Activated CD4-positive, alpha-beta T cell treated with anti-CD3 and anti-CD28 coated beads for 1 hour (primary cell): ENCODE measurements at regions not wholly inside any gene's neighbourhood (a gene's known extent, or its start where the extent isn't known, plus 50 kb on each side); places are given as distances from the start of the nearest gene placed in this dataset.
"Not testable (repeated sequence)": the region's sequence is repeated elsewhere in the genome, so short reads cannot be mapped to it uniquely, and the experiment has no call there.

Experiments used
- DNase-seq: peaks from one replicate; pipeline ENCODE4 v3.0.0-alpha.2; 2020

DNA sequence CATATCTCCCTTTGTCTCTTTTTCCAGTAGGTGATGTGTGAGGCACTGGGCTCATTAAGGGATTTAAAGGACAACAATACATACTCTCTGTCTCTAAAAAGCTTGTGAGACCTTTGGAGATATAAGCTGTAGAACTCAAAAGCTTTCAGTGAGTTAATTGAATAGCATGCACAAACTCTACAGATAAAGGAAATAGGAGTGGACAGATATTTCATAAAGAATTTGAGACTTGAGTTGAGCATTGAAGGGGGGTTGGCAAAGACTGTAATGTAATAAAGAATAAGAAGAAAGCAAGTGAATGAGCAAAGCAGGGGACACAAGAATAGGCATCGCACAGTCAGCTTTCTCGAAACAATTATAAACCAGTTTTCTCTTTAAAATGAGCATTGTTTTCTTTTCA lies 583.4 kb upstream of the DPPA4 start:
- no peak for DNase-seq

DNA sequence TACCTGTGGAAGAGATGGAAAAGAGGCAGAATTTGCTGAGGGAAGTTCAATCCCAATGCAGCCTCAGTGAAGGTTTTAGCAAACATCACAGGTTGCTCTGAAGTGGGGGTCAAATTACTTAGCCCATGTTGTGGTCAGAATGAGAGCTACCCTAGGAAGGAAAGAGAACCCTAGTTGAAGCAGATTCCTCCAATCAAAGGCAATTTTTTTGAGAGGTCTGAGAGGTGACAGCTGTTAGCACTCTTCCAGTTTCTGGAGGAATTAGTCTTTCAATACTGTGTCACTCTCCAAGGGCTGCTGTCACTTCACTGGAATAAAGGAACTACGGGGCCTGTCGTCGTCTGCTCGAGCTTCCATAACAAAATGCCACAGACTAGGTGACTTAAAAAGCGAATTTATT lies 584.2 kb upstream of the DPPA4 start:
- no peak for DNase-seq

DNA sequence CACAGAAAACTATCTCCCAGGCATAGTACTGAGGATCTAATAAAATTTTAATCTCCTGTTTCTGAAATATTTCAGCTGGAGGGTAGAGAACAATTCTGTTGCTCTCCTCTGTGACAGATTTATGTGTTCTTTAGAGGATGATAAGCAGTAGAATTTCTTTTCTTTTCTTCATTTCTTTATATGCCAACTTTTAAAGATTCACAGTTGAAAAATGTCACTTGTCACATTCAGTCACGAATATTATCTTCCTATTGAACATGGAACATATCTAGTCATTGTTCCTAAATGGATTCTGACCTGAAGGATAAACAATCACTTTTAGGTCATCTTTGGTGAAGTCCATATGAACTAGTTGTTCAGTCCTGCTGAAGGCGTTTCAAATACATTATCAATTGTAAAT lies 585.5 kb upstream of the DPPA4 start:
- DNase-seq, result no peak

DNA sequence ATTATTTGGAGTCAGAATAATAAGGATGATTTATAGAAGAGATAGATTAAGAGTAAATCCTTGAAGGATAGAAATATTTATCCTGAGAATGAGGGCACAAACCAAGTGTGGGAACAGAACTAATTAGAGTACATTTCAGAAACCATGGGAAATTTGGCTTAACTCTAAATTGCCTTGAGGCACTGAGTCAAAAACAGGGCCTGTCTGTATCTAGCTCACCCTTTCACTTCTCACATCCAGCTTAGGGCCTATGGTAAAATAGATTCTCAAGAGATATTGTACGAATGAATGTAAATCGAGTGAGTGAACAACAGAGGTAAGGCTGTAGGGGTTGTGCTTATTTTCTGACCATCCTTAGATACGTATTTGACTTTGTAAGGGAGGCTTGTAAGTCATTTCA lies 586.1 kb upstream of the DPPA4 start:
- no peak for DNase-seq

DNA sequence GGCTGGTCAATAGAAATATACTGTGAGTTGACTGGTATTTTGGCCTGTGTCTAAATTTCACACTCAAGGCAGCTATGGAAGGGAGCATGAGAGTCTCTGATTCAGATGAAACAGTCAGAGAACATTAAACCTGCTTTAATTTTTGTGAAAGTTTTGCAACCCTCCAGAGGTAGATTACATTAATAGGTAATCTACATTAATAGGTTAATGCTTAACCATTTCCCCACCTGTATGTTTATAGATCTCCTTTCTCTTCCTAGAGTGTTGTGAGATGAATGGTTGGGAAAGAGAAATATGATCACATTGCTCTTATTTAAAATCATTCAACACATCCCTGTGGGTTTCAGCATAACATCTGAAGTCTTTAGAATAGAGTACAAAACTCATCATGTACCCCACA lies 586.9 kb upstream of the DPPA4 start:
- no peak for DNase-seq

DNA sequence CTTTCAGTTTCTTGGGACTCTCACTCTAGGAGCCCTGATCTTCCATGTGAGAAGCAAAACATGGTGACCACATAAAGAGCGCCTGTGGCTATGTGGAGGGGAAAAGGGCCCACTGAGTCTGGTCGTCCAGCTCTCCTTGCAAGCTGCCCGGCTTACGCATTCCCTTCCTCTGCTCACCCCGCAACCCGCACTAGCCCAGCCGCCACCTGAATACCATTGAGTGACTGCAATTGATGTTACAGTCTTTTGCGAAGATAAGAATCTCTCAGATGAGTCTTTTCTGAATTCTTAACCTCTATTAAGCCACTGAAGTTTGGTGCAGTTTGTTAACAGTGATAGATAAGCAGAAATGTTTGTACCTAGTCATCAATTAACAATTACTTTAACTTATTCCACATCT lies 589.0 kb upstream of the DPPA4 start:
- no peak for DNase-seq

DNA sequence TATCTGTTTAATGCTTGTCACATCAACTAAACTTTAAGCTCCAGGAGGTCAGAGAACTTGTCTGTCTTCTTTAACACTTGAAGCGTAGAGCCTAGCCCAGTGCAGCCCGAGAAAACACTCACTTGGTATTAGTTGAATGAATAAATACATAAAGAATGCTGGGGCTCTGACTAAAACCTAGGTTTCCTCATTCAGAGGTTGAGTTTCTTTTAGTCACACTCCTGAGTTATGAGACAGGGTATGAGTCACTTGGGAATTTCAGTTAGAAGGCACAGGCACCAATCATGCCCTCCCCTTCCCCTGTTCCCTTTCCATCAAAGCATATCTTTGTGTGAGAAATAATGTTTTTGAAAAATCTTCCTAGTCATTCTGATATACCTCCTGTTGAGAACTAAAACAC lies 589.8 kb upstream of the DPPA4 start:
- DNase-seq, result no peak

DNA sequence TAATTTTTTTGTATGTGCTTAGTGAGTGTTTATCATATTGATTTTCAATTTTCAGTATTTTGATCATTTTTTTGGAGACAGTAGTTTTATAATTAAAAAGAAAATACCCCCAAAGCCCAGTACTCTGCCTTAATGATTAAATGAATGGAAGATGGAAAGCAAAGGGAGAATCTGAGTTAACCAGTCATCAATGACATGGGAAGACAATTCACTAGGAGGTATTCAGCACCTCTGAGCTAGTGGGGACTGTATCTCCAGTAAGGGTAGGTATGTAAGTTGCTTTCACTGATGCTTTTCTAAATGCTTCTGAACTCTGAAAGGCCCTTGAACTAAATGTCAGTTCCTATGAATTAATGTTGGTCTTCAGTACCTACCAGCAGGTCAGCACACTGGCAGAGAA lies 590.4 kb upstream of the DPPA4 start:
- DNase-seq, result no peak

DNA sequence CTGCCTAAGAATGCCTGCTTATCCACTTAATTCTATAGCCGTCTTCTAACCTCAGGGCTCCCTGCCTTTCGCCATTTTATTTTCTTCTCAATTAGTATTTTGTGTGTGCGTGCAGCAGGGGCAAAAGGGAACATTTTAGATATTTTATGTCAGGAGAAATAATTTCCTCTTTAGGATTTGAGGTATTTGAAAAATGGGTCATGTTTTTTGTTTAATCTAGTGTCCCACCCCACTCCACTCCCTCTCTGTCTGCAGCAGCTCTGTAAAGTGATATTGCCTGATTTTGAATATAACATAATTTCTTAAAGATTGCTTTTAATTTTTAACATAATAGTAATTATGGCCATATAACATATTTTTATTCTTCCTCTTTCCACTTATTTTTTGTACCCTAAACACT lies 593.2 kb upstream of the DPPA4 start:
- no peak for DNase-seq

DNA sequence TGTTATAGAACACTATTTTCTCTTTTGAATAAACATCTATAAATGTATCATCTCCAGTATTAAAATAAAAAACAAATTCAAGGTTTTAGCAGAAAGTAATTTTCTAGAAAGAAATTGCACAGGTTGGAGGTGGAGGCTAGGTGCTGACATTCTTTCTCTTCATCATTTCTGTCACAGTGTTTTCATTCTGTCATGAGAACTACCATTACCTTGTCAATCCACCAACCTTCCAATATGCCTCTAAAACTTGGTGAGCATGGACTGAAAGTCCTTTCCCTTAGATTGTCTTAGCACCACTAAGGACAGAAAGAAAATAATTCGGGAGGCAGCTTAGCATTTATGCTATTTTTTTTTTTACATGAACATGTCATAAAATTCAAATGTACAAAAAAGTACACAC lies 596.2 kb upstream of the DPPA4 start:
- no peak for DNase-seq

DNA sequence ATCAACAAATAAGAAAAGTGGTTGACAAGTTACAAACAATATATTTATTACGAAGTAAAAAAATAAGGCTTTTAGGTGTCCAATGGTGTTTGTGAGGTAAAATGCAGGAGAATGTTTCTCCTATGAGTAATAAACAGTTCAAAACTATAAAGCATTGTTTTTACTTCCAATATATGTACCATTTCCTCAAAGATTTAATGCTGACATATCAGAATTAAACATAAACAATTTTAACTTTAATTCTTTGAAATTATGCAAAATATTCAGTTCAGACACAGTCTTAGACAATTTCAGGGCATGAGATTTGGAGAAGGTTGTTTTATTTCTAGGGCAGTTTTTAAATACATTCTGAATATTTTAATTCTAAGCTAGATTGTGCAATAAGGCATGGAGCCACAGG lies 602.5 kb upstream of the DPPA4 start:
- no peak for DNase-seq

DNA sequence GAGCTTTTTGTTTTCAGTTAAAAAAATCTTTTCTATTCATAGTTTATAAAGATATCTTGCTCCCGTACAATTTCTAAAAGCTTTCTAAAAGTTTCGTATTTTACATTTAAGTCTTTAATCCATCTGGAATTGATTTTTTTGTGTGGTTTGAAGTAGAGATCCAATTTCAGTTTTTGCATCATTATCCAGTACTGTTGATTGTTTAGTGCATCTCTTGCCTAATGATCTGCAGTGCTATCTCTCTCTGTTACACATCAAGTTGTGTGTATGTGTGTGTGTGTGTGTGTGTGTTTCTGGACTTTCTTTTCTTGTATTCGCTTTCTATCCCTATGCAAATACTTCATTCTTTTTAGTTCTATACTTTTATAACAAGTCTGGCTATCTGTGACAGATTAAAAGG lies 605.8 kb upstream of the DPPA4 start:
- DNase-seq, result no peak

DNA sequence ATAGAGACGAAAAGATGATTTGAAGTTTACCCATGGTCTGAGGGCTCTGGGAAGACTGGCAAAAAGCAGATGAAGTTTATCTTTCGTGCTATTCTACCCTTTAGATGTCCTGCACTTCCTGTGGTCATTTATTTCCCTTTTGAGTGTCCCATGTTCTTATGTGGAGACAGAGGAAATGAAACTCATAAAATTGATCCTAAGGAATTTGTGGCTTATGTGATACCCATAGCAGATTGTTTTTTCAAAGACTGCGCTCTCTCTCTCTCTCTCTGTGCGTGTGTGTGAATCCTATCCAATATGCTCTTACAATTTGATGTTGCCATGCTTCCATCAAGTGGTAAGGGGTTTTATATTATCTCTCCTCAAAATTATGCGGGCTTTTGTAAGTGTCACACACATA lies 607.5 kb upstream of the DPPA4 start:
- no peak for DNase-seq

DNA sequence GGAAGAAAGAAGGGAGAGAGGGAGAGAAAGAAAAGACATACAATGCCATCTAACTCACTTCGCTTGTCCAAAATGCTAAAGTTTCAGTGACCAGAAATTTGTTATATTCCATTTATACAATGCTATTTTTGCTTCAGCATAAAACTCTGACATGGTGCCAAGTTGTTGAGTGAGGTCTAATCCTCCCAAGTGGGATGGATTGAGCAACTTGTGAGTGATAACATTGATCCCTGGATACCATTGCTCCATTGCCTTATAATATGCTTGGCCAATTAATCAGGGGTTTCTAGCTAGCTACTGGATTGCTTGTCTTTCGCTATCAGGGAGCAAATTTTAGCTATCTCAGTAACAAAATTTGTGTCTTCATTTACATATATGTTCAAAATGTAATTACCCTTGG lies 615.6 kb upstream of the DPPA4 start:
- DNase-seq, result no peak

DNA sequence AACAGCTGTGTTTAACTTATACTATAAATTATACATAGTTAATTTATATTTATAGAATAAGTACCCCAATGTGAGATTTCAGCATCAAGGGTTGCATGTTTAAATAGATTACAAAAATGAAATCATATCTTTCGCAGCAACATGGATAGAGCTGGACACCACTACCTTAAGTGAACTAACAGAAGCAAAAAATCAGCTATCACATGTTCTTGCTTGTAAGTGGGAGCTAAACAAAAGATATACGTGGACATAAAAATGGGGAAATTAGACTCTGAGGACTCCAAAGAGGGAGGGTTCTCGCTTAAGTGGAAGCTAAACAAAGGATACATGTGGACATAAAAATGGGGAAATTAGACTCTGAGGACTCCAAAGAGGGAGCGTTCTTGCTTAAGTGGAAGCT lies 626.5 kb upstream of the DPPA4 start:
- DNase-seq, result no peak

DNA sequence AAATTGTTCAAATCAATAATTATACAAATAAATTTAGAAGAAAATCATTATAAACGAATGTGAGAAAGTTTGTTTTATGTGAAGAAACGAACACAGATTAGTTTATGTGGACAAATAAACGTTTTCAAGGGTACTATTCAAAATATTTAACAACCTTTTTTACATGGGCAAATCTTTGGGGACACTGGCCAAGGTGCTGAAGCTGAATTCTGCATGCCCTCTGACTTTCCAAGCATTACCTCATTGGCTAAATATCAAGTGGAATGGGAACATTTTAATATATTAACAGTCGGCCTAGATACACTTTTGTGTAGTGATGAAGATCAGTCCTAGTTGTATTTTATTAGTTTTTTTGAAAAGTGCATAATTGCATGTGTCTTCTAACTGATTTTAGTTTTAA lies 636.4 kb upstream of the DPPA4 start:
- no peak for DNase-seq

DNA sequence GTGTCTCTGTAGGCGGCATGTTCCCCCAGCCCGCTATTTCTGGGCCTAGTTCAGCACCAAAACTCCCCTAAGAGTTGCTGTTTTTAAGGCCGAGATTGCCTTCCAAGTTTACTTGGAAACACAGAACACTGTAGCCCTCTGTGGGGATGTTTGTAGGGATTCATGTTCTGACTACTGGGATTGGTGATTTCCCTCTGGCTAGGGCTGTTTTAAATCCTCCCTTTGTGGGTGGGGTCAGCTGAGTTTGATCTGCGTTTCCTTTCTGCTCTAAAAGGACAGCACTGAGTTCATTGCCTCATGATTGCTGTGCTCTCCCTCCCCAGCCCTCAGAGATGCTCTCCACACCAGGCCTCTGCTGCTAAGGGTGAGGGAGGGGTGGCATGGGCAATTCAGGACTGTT lies 640.6 kb upstream of the DPPA4 start:
- no peak for DNase-seq

DNA sequence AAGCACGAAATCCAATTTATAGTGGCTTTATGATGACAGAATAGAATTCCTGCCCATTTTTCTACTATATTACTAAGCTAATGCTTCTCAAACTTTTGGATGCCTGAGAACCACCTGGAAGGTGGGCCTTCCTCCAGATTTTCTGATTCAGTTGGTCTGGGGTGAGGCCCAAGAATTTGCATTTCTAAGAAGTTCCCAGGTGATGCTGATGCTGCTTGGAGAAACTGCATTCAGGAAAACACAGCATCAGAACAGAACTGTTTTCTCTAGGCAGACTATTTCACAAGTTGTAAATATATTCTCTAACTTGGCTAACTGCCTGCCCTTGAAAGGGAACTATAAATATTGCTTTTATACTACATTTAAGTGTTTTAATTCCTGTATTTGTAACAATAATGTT lies 644.9 kb upstream of the DPPA4 start:
- no peak for DNase-seq

DNA sequence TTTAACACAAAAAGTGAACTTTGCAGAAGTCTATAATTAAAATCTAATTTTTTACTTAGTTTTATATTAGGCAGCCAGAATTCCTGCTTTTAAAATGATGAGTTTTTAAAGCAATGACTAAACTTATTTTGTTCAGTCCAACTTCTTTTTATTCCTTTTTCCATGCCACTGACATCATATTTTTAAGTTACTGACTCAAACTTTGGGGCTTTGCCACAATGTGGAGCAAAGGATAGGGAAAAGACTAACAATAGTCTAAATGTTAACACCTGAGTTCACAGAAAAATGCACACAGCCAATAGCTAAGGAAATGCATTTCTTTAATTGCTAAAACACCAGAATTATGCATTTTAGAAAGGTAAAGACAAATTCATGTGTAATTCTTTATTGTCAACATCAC lies 647.6 kb upstream of the DPPA4 start:
- DNase-seq, result no peak

DNA sequence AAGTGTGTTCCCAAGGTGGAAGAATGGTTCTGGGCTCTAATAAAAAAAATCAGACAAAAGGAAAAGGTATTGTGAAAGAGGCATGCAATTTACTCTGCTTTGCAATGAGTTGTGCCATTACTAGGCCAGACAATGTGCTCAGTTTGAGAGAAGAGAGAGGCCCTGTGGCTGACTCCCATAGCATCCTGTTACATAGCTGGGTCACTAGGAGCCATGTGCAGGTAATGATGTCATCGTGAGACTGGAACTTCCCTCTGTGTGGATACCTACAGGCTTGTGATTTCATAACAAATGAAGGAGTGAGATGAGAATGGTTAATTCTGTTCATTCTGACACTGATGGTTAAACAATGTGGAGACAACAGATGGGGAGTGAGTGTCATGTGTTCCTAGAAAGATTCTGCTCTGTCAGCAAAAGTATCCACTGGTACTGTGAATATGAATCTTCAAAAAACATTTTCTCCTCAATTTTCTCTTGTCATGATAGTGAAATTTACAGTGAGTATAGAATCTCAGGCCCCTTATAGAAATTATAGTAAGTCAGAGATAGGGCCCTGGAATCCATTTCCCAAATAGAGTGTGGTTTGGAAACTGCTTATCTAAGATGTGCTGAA lies 648.7 kb upstream of the DPPA4 start:
- no peak for DNase-seq

DNA sequence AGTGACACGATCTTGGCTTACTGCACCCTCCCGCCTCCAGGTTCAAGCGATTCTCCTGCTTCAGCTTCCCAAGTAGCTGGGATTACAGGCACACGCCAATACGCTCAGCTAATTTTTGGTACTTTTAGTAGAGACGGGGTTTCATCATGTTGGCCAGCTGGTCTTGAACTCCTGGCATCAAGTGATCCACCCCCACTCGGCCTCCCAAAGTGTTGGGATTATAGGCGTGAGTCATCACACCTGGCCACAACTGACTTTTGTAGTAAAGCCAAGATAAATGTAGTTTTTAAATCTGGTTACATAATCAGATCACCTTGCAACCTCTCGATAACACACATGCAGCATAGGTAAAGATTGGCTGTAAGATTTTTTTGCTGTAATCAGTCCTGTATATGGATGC lies 657.5 kb upstream of the DPPA4 start:
- DNase-seq, result no peak

DNA sequence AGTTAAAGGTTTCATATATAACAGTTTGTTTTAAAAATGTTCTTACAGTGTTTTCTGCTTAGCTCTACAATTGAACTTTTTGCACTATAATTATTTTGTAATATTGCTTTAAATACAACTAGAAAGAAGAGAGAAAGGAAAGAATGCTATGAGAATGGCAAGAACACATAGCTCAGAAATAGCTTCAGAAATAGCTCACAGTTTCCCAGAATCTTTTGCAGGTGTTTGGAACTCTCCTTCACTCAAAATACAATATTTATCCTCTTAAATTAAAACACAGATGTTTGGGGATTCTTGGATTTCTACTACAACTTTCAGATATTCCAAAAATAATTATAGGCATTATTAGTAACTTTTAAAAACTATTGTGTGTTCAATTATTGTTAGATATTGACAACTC lies 658.0 kb upstream of the DPPA4 start:
- no peak for DNase-seq

DNA sequence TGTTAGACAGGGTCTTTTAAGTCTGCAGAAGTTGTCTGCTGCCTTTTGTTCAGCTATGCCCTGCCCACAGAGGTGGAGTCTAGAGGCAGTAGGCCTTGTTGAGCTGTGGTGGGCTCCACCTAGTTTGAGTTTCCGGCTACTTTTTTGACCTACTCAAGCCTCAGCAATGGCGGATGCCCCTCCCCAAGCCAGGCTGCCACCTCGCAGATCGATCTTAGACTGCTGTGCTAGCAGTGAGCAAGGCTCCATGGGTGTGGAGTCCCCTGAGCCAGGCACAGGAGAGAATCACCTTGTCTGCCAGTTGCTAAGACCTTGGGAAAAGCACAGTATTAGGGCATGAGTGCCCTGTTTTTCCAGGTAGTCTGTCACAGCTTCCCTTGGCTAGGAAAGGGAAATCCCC lies 664.6 kb upstream of the DPPA4 start:
- not testable (repeated sequence) for DNase-seq

DNA sequence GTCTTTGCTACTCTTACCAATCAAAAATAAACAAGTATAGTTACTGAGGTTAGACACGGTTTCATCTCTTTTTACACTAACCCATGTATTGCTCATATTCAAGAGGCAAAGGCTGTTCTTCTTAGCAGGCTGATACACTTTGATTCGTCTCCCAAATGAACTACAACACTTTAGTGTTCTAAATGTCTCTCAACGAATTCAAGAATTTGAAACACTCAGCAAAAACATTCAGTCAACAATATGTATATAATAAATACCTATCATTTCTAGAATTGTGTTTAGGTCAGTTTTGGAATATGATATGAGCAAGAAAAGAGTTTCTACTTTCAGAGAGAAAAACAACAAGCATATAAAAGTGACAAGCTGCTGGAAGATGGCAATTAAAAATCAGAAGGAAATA lies 669.6 kb upstream of the DPPA4 start:
- no peak for DNase-seq

DNA sequence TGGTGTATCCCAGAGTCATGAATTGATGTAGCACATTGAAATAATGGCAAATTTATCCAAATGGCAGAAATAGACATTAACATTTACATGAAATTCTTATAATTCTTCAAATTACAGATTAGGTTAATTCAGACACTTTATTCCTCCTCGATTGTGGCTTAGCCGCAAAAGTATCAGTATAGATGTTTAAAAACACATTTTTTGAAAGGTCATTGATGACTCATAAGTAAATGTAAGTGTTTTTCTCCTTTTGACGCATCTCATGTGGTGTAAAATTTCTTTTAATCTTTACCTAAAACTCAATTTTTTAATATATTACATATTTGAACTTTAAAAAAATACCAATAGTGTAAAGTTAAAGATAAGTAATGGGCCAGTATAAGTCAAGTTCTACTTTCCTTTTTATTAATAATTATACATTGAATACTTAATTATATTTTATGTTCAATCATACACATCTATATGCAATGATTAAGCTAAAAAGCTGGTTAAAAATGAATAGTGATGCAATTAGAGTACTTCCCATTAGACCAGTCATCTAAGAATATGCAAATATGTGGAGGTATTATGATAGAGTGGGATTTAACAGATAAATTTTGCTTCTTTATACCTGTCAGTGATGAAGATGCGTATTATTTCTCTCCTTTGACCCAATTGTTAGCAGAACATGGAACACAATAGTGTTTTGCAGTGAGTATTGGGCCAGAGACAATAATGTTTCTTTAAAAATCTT lies 678.1 kb upstream of the DPPA4 start:
- no peak for DNase-seq
